Activated naive CD4-positive, alpha-beta T cell treated with anti-CD3 and anti-CD28 coated beads, Interleukin-2, amount 10 ng/mL, durations not matched to agents 7 days and 5 days (primary cell): ENCODE measurements at regions not wholly inside any gene's neighbourhood (a gene's known extent, or its start where the extent isn't known, plus 50 kb on each side); places are given as distances from the start of the nearest gene placed in this dataset.
A peak's percentile ranks its signal among the peaks of the same experiment; 100 is the strongest.
"Not testable (repeated sequence)": the region's sequence is repeated elsewhere in the genome, so short reads cannot be mapped to it uniquely, and the experiment has no call there.

ENCODE experiments used
- CTCF ChIA-PET: fragments of 350-600 bp; sonication (Branson Sonifier 250); formaldehyde crosslinking; loops from one replicate; lab custom pipeline; 2021; ENCODE audit warnings: antibody characterized with exemption; lab: Charles Lee
- DNase-seq: peaks from one replicate; pipeline ENCODE4 v3.0.0-alpha.2; 2020
- H3K27ac Mint-ChIP-seq: one replicate; pipeline ENCODE4 v1.8.0; 2021; ENCODE audit warnings: mild to moderate bottlenecking, moderate library complexity, mixed read lengths
- H3K27me3 Mint-ChIP-seq: one replicate; pipeline ENCODE4 v1.8.0; 2021; ENCODE audit warnings: mild to moderate bottlenecking, mixed read lengths
- H3K36me3 Mint-ChIP-seq: one replicate; pipeline ENCODE4 v1.8.0; 2021; ENCODE audit warnings: mixed read lengths
- H3K4me1 Mint-ChIP-seq: one replicate; pipeline ENCODE4 v1.8.0; 2021; ENCODE audit warnings: mixed read lengths
- H3K4me3 Mint-ChIP-seq: one replicate; pipeline ENCODE4 v1.8.0; 2021; ENCODE audit warnings: mild to moderate bottlenecking, moderate library complexity, mixed read lengths
- H3K9me3 Mint-ChIP-seq: one replicate; pipeline ENCODE4 v1.8.0; 2021; ENCODE audit warnings: mixed read lengths

- Mint-ChIP-seq H3K4me1 (peaks cover 6% of the 10 kb centered on the region), H3K4me3 (no peak overlapping the region), H3K36me3 (no peaks in the 10 kb centered on the region), H3K9me3 (no peaks in the 10 kb centered on the region), H3K27ac (no peak overlapping the region), H3K27me3 (peaks cover 7% of the 10 kb centered on the region)
- CTCF ChIA-PET = no interaction called here
- DNase-seq = no peak
Measured at GRCh38 chr10:32142646-32143045, 86.4 kb upstream of the KIF5B start.

GRCh38 chr10:32141018-32141807, 85.0 kb upstream of the KIF5B start:
- H3K4me3 Mint-ChIP-seq = no peak overlapping the region
- no peaks in the 10 kb centered on the region for H3K36me3 Mint-ChIP-seq
- H3K9me3 Mint-ChIP-seq = no peaks in the 10 kb centered on the region
- DNase-seq = no peak
- no peak overlapping the region for H3K27ac Mint-ChIP-seq
- CTCF ChIA-PET = no interaction called here
- H3K4me1 Mint-ChIP-seq = peaks cover 6% of the 10 kb centered on the region
- H3K27me3 Mint-ChIP-seq = peaks cover 7% of the 10 kb centered on the region

- Mint-ChIP-seq H3K4me3 (no peak overlapping the region), H3K27me3 (peaks cover 7% of the 10 kb centered on the region), H3K4me1 (peaks cover 6% of the 10 kb centered on the region), H3K27ac (no peak overlapping the region), H3K9me3 (no peaks in the 10 kb centered on the region), H3K36me3 (no peaks in the 10 kb centered on the region)
- CTCF ChIA-PET = no interaction called here
- DNase-seq = no peak
Measured at GRCh38 chr10:32140403-32140802, 84.2 kb upstream of the KIF5B start.

- no peak overlapping the region for H3K27ac Mint-ChIP-seq
- CTCF ChIA-PET = interaction anchor here (0.8 kb wide), 1 partner anchor 10 kb away, joined by 4 read pairs; no protein-coding TSS in a partner anchor
Measured at GRCh38 chr10:32139223-32140073, 83.2 kb upstream of the KIF5B start.

GRCh38 chr10:32136927-32137326, 80.7 kb upstream of the KIF5B start:
- not testable (repeated sequence) for H3K36me3 Mint-ChIP-seq, H3K27me3 Mint-ChIP-seq

More at GRCh38 chr10:32139223-32140073, 83.2 kb upstream of the KIF5B start:
- peak; percentile 34 for DNase-seq
- peaks cover 6% of the 10 kb centered on the region for H3K4me1 Mint-ChIP-seq
- no peaks in the 10 kb centered on the region for H3K36me3 Mint-ChIP-seq
- H3K4me3 Mint-ChIP-seq = no peak overlapping the region
- H3K27me3 Mint-ChIP-seq = peaks cover 7% of the 10 kb centered on the region
- H3K9me3 Mint-ChIP-seq = no peaks in the 10 kb centered on the region

GRCh38 chr10:32135796-32136195, 79.6 kb upstream of the KIF5B start:
- H3K36me3 Mint-ChIP-seq, H3K27me3 Mint-ChIP-seq, CTCF ChIA-PET, H3K9me3 Mint-ChIP-seq, H3K27ac Mint-ChIP-seq, DNase-seq, H3K4me3 Mint-ChIP-seq: not testable (repeated sequence)
- peaks cover 18% of the 10 kb centered on the region for H3K4me1 Mint-ChIP-seq

More at GRCh38 chr10:32136927-32137326, 80.7 kb upstream of the KIF5B start:
- H3K9me3 Mint-ChIP-seq, H3K27ac Mint-ChIP-seq, DNase-seq, CTCF ChIA-PET, H3K4me1 Mint-ChIP-seq, H3K4me3 Mint-ChIP-seq: not testable (repeated sequence)

- H3K27me3 Mint-ChIP-seq = no peaks in the 10 kb centered on the region
- no peak for DNase-seq
Measured at GRCh38 chr10:32132357-32132946, 76.2 kb upstream of the KIF5B start.

GRCh38 chr10:32131388-32131787, 75.2 kb upstream of the KIF5B start:
- CTCF ChIA-PET = interaction anchor here (0.5 to 0.7 kb wide), 2 partner anchors 10 to 125 kb away, joined by 3 read pairs; no protein-coding TSS in a partner anchor
- DNase-seq = no peak
- H3K27ac Mint-ChIP-seq = no peak overlapping the region
- no peak overlapping the region for H3K4me3 Mint-ChIP-seq
- H3K36me3 Mint-ChIP-seq = no peaks in the 10 kb centered on the region
- no peaks in the 10 kb centered on the region for H3K27me3 Mint-ChIP-seq
- peaks cover 13% of the 10 kb centered on the region for H3K4me1 Mint-ChIP-seq
- H3K9me3 Mint-ChIP-seq = peaks cover 2% of the 10 kb centered on the region

More at GRCh38 chr10:32132357-32132946, 76.2 kb upstream of the KIF5B start:
- H3K4me1 Mint-ChIP-seq = peaks cover 13% of the 10 kb centered on the region
- H3K27ac Mint-ChIP-seq = no peak overlapping the region
- H3K36me3 Mint-ChIP-seq = no peaks in the 10 kb centered on the region
- peaks cover 2% of the 10 kb centered on the region for H3K9me3 Mint-ChIP-seq
- H3K4me3 Mint-ChIP-seq = no peak overlapping the region
- CTCF ChIA-PET = no interaction called here

- no peaks in the 10 kb centered on the region for H3K27me3 Mint-ChIP-seq
- H3K4me1 Mint-ChIP-seq = peaks cover 13% of the 10 kb centered on the region
- peaks cover 2% of the 10 kb centered on the region for H3K9me3 Mint-ChIP-seq
- H3K36me3 Mint-ChIP-seq = no peaks in the 10 kb centered on the region
- DNase-seq = no peak
- CTCF ChIA-PET = interaction anchor here (0.7 kb wide), 1 partner anchor 10 kb away, joined by 3 read pairs; no protein-coding TSS in a partner anchor
- no peak overlapping the region for H3K27ac Mint-ChIP-seq
- no peak overlapping the region for H3K4me3 Mint-ChIP-seq
Measured at GRCh38 chr10:32130788-32131187, 74.6 kb upstream of the KIF5B start.

GRCh38 chr10:32125023-32125422, 68.8 kb upstream of the KIF5B start:
- Mint-ChIP-seq H3K36me3 (no peaks in the 10 kb centered on the region), H3K27ac (no peak overlapping the region)
- CTCF ChIA-PET = no interaction called here

GRCh38 chr10:32123021-32123420, 66.8 kb upstream of the KIF5B start:
- no peak overlapping the region for H3K4me3 Mint-ChIP-seq
- no peaks in the 10 kb centered on the region for H3K27me3 Mint-ChIP-seq
- CTCF ChIA-PET = no interaction called here
- no peak overlapping the region for H3K27ac Mint-ChIP-seq
- no peaks in the 10 kb centered on the region for H3K4me1 Mint-ChIP-seq
- no peaks in the 10 kb centered on the region for H3K36me3 Mint-ChIP-seq
- H3K9me3 Mint-ChIP-seq = peaks cover 5% of the 10 kb centered on the region
- no peak for DNase-seq

More at GRCh38 chr10:32125023-32125422, 68.8 kb upstream of the KIF5B start:
- no peak for DNase-seq
- Mint-ChIP-seq H3K4me1 (no peaks in the 10 kb centered on the region), H3K27me3 (no peaks in the 10 kb centered on the region), H3K9me3 (peaks cover 5% of the 10 kb centered on the region), H3K4me3 (no peak overlapping the region)

- H3K4me1 Mint-ChIP-seq = no peaks in the 10 kb centered on the region
- H3K4me3 Mint-ChIP-seq = no peak overlapping the region
- H3K27ac Mint-ChIP-seq = no peak overlapping the region
- no peaks in the 10 kb centered on the region for H3K36me3 Mint-ChIP-seq
- CTCF ChIA-PET = interaction anchor here (1.0 kb wide), 1 partner anchor 9 kb away, joined by 3 read pairs; no protein-coding TSS in a partner anchor
- peaks cover 5% of the 10 kb centered on the region for H3K9me3 Mint-ChIP-seq
- no peak for DNase-seq
- H3K27me3 Mint-ChIP-seq = no peaks in the 10 kb centered on the region
Measured at GRCh38 chr10:32121648-32122047, 65.4 kb upstream of the KIF5B start.

- H3K27ac Mint-ChIP-seq = no peak overlapping the region
- H3K4me1 Mint-ChIP-seq = no peaks in the 10 kb centered on the region
- H3K4me3 Mint-ChIP-seq = no peak overlapping the region
- no peaks in the 10 kb centered on the region for H3K36me3 Mint-ChIP-seq
- peaks cover 9% of the 10 kb centered on the region for H3K27me3 Mint-ChIP-seq
- CTCF ChIA-PET = no interaction called here
- DNase-seq = no peak
- peaks cover 5% of the 10 kb centered on the region for H3K9me3 Mint-ChIP-seq
Measured at GRCh38 chr10:32120147-32120546, 63.9 kb upstream of the KIF5B start.

- Mint-ChIP-seq H3K4me3 (no peak overlapping the region), H3K27me3 (peaks cover 22% of the 10 kb centered on the region), H3K4me1 (no peaks in the 10 kb centered on the region), H3K27ac (no peak overlapping the region), H3K36me3 (no peaks in the 10 kb centered on the region), H3K9me3 (no peaks in the 10 kb centered on the region)
- DNase-seq = no peak
- CTCF ChIA-PET = no interaction called here
Measured at GRCh38 chr10:32114508-32114907, 58.3 kb upstream of the KIF5B start.
